Fibroblast of the aortic adventitia (primary cell): ENCODE measurements at regions not wholly inside any gene's neighbourhood (a gene's known extent, or its start where the extent isn't known, plus 50 kb on each side); places are given as distances from the start of the nearest gene placed in this dataset.
A peak's percentile ranks its signal among the peaks of the same experiment; 100 is the strongest.

Experiments used
- DNase-seq: peaks from one replicate; pipeline ENCODE4 v3.0.0-alpha.2; 2010; ENCODE audit warnings: low read depth
- H3K4me3 ChIP-seq: 2 replicates; pipeline ENCODE4 v1.5.1; 2011; ENCODE audit warnings: low read depth, mild to moderate bottlenecking, control low read depth, low read length, moderate library complexity
- TF ChIP-seq, protein P1 (sequence below): IDR thresholded peaks from 2 replicates; pipeline ENCODE4 v1.5.1; 2011; ENCODE audit warnings: mild to moderate bottlenecking, low read length, control low read depth, inconsistent platforms; ENCODE audit not compliant: insufficient read depth

DNA sequence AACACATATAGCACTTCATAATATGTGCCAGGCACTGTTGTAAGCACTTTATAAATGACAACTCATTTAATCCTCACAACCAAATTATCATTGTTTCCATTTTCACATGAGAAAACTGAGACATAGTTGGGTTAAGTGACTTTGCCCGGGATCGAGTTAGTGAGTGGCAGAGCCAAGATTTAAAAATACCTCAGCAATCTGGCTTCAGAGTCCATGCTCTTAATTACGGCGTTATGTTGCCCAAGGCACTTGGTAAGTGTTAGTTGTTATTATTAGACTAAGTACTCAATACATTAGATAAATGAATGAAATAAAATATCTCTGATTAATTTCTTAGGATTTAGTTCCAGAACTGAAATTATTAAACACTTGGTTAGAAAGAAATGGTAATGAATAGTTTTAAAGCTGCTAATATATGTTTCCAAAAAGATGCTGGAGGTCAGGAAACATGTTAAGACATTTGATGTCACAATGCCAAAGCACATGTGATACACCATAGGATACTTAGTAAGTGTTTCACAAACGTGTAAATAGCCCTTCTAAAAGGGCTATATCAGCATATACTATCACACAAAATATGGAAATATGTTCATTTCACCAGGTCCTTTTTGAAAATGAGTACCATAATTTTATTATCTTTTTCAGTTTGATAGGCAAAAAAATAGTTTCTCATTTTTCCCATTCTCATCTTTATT is 301.9 kb downstream of the GPAT3 start:
- no peak for DNase-seq

DNA sequence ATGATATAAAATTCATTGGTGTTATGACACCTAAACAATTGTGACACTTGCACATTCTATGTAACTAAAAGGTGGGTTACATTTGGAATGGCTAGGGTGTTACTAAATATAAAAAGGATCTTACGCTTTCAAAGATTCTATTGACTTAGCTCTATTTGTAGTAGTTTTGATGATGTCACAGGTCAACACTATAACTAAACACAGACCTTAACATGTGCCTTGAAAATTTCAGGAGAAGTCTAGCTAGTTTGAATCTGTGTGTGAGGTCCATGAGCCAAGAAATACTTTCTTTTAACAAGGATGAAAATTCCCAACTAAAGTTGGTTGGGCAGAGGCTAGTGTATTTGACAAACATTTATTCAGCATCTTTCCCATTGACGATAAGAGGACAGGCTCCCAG is 298.0 kb downstream of the GPAT3 start:
- TF ChIP-seq, protein P1, sequence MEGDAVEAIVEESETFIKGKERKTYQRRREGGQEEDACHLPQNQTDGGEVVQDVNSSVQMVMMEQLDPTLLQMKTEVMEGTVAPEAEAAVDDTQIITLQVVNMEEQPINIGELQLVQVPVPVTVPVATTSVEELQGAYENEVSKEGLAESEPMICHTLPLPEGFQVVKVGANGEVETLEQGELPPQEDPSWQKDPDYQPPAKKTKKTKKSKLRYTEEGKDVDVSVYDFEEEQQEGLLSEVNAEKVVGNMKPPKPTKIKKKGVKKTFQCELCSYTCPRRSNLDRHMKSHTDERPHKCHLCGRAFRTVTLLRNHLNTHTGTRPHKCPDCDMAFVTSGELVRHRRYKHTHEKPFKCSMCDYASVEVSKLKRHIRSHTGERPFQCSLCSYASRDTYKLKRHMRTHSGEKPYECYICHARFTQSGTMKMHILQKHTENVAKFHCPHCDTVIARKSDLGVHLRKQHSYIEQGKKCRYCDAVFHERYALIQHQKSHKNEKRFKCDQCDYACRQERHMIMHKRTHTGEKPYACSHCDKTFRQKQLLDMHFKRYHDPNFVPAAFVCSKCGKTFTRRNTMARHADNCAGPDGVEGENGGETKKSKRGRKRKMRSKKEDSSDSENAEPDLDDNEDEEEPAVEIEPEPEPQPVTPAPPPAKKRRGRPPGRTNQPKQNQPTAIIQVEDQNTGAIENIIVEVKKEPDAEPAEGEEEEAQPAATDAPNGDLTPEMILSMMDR = no peak

More for the DNA sequence above, 301.9 kb downstream of the GPAT3 start:
- no peak overlapping the region for H3K4me3 ChIP-seq
- TF ChIP-seq, protein P1 = no peak

DNA sequence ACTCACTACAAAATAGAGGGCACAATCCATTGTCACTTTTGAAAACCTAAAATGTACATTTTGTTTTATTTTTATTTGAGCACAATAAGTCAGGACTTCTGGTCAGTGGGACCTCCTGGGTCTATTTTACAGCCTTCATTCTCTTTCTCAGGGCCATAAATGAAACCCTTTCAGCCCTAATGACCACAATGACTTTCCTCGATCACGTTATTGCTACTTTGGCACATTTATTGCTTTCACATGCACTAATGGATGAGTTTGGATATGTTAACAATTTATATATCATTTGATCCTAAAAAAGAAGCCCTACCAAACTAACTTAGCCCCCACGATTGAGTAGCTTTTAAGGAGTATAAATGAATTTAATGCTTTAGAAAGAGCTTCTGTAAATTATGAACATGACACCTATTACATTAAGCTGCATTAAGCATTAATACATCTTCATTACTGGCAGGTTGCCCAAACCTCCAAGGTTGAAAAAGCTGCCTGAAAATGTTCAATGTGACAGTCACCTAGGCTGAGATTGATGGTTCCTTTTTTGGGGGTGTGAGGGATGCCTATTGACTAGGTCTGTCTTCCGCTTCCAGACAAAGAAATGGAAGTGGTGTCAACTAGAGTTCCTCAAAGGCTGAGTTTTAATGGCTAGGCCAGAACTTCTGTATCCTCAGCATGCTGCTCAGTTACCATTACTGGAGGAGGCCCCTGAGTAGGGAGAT is 296.4 kb downstream of the GPAT3 start:
- no peak overlapping the region for H3K4me3 ChIP-seq
- DNase-seq = no peak
- TF ChIP-seq, protein P1 = no peak

More for the DNA sequence above, 298.0 kb downstream of the GPAT3 start:
- DNase-seq = no peak
- no peak overlapping the region for H3K4me3 ChIP-seq

DNA sequence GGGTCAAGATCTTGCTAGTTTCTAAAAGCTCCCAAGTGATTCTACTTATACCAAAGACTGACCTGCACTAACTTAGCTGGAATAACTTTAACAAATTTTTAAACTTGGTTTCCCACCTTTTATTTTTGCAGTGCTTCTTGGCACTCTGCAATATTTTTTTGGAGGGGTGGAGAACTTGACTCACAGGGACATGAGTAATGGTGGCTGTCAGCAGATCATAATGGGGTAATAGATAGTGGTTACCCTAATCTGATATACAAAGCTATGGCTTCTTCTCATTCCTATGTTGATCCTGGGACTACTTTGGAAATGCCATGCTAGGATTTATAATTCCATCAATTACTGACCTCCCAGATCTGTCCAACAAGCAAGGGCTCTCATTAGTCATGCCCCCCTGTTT is 295.7 kb downstream of the GPAT3 start:
- TF ChIP-seq, protein P1 = no peak
- no peak overlapping the region for H3K4me3 ChIP-seq
- peak; percentile 62 for DNase-seq

DNA sequence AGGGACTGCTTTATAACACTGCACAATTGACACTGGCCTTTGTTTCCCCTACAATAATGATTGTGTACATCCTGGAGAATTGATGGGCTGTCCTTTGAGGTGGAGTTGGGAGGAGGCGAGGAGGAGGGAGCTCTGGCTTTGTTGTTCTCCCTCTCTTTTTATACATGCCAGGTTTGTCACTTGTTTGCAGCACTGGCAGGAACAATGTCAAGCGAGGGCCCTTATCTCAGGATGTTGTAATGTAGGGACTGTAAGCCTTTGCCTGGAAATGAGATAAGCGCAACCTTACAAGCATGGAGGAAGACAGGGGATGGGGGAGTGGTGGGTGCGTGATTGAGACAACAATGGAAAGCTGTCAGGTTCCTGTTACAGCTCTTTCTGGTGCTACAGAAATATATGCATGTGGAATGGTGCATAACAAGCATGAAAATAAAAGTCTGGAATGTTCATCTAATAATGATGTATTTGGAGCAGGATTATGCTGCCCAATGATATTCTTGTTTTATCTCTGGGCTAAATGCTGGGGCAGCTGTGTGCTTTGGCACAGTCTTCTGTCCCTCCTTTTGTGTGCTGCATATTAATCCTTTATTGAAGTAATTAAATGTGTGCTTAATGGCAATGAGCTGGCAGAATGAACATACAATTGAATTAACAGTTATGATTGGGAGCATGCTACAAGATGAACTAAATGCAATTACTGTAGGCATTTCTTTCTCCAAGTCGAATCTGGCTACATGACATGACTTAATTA is 294.4 kb downstream of the GPAT3 start:
- TF ChIP-seq, protein P1 = no peak
- peak; percentile 37 for DNase-seq
- no peak overlapping the region for H3K4me3 ChIP-seq

DNA sequence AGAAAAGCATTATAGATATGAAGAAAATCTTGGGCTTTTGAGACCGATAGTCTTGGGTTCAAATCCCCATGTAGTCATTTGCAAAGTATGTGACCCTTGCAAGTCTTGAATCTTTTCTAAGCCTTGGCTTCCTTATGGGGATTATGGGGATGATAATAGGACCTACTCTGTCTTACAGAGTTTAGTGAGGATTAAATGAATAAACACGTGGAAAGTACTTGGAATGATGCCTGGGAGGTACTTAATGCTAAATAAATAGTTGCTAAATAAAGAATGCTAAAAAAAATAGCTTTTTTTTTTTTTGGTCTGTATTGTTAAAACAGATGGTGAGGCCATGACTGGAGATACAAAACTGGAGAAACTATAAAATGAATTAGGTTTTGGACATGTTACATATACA is 292.7 kb downstream of the GPAT3 start:
- TF ChIP-seq, protein P1 = no peak
- DNase-seq = peak; percentile 18
- H3K4me3 ChIP-seq = no peak overlapping the region
